ENCODE measurements at regions not wholly inside any gene's neighbourhood (a gene's known extent, or its start where the extent isn't known, plus 50 kb on each side); places are given as distances from the start of the nearest gene placed in this dataset.
A peak's percentile ranks its signal among the peaks of the same experiment; 100 is the strongest.
"Not testable (repeated sequence)": the region's sequence is repeated elsewhere in the genome, so short reads cannot be mapped to it uniquely, and the experiment has no call there.

GRCh38 chrY:12500096-12500495 is 200.9 kb upstream of the USP9Y start:
- Mint-ChIP-seq H3K4me3 (no peak overlapping the region), H3K27ac (no peak overlapping the region), H3K9me3 (no peaks in the 10 kb centered on the region), H3K27me3 (no peaks in the 10 kb centered on the region), H3K36me3 (no peaks in the 10 kb centered on the region), H3K4me1 (ENCODE audit: low read depth in 2 of 2) (no peaks in the 10 kb centered on the region)
- ATAC-seq (no peak), DNase-seq (ENCODE audit: low spot score) (no peak)

GRCh38 chrY:12504028-12504427 is 197.0 kb upstream of the USP9Y start:
- H3K4me1 Mint-ChIP-seq (ENCODE audit: low read depth in 2 of 2); H3K4me3 Mint-ChIP-seq; H3K27ac Mint-ChIP-seq; H3K27me3 Mint-ChIP-seq; H3K36me3 Mint-ChIP-seq; H3K9me3 Mint-ChIP-seq; ATAC-seq; DNase-seq (ENCODE audit: low spot score): not testable (repeated sequence)

GRCh38 chrY:12517338-12517737 is 183.7 kb upstream of the USP9Y start:
- Mint-ChIP-seq H3K36me3 (peaks cover 5% of the 10 kb centered on the region), H3K4me1 (ENCODE audit: low read depth in 2 of 2) (no peaks in the 10 kb centered on the region), H3K27me3 (no peaks in the 10 kb centered on the region), H3K27ac (no peak overlapping the region), H3K9me3 (no peaks in the 10 kb centered on the region), H3K4me3 (no peak overlapping the region)
- DNase-seq (ENCODE audit: low spot score) = no peak
- no peak for ATAC-seq

- no peaks in the 10 kb centered on the region for H3K27me3 Mint-ChIP-seq
- no peaks in the 10 kb centered on the region for H3K4me1 Mint-ChIP-seq (ENCODE audit: low read depth in 2 of 2)
- no peak overlapping the region for H3K27ac Mint-ChIP-seq
- peaks cover 5% of the 10 kb centered on the region for H3K36me3 Mint-ChIP-seq
- no peak overlapping the region for H3K4me3 Mint-ChIP-seq
- ATAC-seq = no peak
- H3K9me3 Mint-ChIP-seq = no peaks in the 10 kb centered on the region
- no peak for DNase-seq (ENCODE audit: low spot score)
Observed at GRCh38 chrY:12525206-12525605, 175.8 kb upstream of the USP9Y start.

- DNase-seq (ENCODE audit: low spot score) = no peak
- no peak overlapping the region for H3K4me3 Mint-ChIP-seq
- H3K27me3 Mint-ChIP-seq = no peaks in the 10 kb centered on the region
- no peak overlapping the region for H3K27ac Mint-ChIP-seq
- H3K36me3 Mint-ChIP-seq = peaks cover 1% of the 10 kb centered on the region
- no peak for ATAC-seq
- no peaks in the 10 kb centered on the region for H3K4me1 Mint-ChIP-seq (ENCODE audit: low read depth in 2 of 2)
- H3K9me3 Mint-ChIP-seq = no peaks in the 10 kb centered on the region
Observed at GRCh38 chrY:12526362-12527063, 174.5 kb upstream of the USP9Y start.

- Mint-ChIP-seq H3K4me1 (ENCODE audit: low read depth in 2 of 2) (no peaks in the 10 kb centered on the region), H3K27ac (no peak overlapping the region), H3K27me3 (peaks cover 0 to 9% of the 10 kb centered on the region in 2 donors), H3K9me3 (no peaks in the 10 kb centered on the region), H3K4me3 (peak overlapping the region; percentile 22), H3K36me3 (no peaks in the 10 kb centered on the region)
- ATAC-seq (no peak), DNase-seq (ENCODE audit: low spot score) (no peak)
Observed at GRCh38 chrY:12537226-12537854, 163.7 kb upstream of the USP9Y start.

GRCh38 chrY:12546746-12547420 is 154.1 kb upstream of the USP9Y start:
- Mint-ChIP-seq H3K9me3 (no peaks in the 10 kb centered on the region), H3K27me3 (no peaks in the 10 kb centered on the region), H3K4me1 (ENCODE audit: low read depth in 2 of 2) (peaks cover 0 to 7% of the 10 kb centered on the region in 2 donors), H3K36me3 (no peaks in the 10 kb centered on the region), H3K27ac (no peak overlapping the region), H3K4me3 (no peak overlapping the region)
- no peak for ATAC-seq
- no peak for DNase-seq (ENCODE audit: low spot score)

GRCh38 chrY:12552471-12553283 is 148.4 kb upstream of the USP9Y start:
- Mint-ChIP-seq H3K36me3 (no peaks in the 10 kb centered on the region), H3K9me3 (no peaks in the 10 kb centered on the region), H3K4me3 (peak overlapping the region; percentile 47), H3K27me3 (no peaks in the 10 kb centered on the region), H3K4me1 (ENCODE audit: low read depth in 2 of 2) (peaks cover 0 to 20% of the 10 kb centered on the region in 2 donors), H3K27ac (peak overlapping the region in 1 of 2 donors; percentile 77)
- ATAC-seq = peak in 1 of 2 donors; percentile 86
- no peak for DNase-seq (ENCODE audit: low spot score)

GRCh38 chrY:12553909-12554308 is 147.1 kb upstream of the USP9Y start:
- ATAC-seq (no peak), DNase-seq (ENCODE audit: low spot score) (no peak)
- peaks cover 0 to 20% of the 10 kb centered on the region in 2 donors for H3K4me1 Mint-ChIP-seq (ENCODE audit: low read depth in 2 of 2)
- no peak overlapping the region for H3K4me3 Mint-ChIP-seq
- peaks cover 2% of the 10 kb centered on the region for H3K36me3 Mint-ChIP-seq
- peaks cover 0 to 2% of the 10 kb centered on the region in 2 donors for H3K27me3 Mint-ChIP-seq
- H3K9me3 Mint-ChIP-seq = no peaks in the 10 kb centered on the region
- no peak overlapping the region for H3K27ac Mint-ChIP-seq

GRCh38 chrY:12555005-12555404 is 146.0 kb upstream of the USP9Y start:
- Mint-ChIP-seq H3K27ac (no peak overlapping the region), H3K4me3 (no peak overlapping the region), H3K36me3 (peaks cover 11% of the 10 kb centered on the region), H3K27me3 (peaks cover 0 to 6% of the 10 kb centered on the region in 2 donors), H3K9me3 (no peaks in the 10 kb centered on the region), H3K4me1 (ENCODE audit: low read depth in 2 of 2) (peaks cover 0 to 20% of the 10 kb centered on the region in 2 donors)
- DNase-seq (ENCODE audit: low spot score) = no peak
- ATAC-seq = no peak

GRCh38 chrY:12559007-12559406 is 142.0 kb upstream of the USP9Y start:
- H3K27me3 Mint-ChIP-seq = peaks cover 0 to 15% of the 10 kb centered on the region in 2 donors
- H3K27ac Mint-ChIP-seq = no peak overlapping the region
- no peaks in the 10 kb centered on the region for H3K4me1 Mint-ChIP-seq (ENCODE audit: low read depth in 2 of 2)
- H3K9me3 Mint-ChIP-seq = no peaks in the 10 kb centered on the region
- no peak overlapping the region for H3K4me3 Mint-ChIP-seq
- H3K36me3 Mint-ChIP-seq = peaks cover 40% of the 10 kb centered on the region
- DNase-seq (ENCODE audit: low spot score) (no peak), ATAC-seq (no peak)

- H3K9me3 Mint-ChIP-seq = no peaks in the 10 kb centered on the region
- H3K27ac Mint-ChIP-seq = no peak overlapping the region
- no peak overlapping the region for H3K4me3 Mint-ChIP-seq
- DNase-seq (ENCODE audit: low spot score) = no peak
- peaks cover 12% of the 10 kb centered on the region for H3K36me3 Mint-ChIP-seq
- H3K4me1 Mint-ChIP-seq (ENCODE audit: low read depth in 2 of 2) = no peaks in the 10 kb centered on the region
- H3K27me3 Mint-ChIP-seq = peaks cover 0 to 6% of the 10 kb centered on the region in 2 donors
- no peak for ATAC-seq
Observed at GRCh38 chrY:12576278-12576677, 124.8 kb upstream of the USP9Y start.

GRCh38 chrY:12593532-12594216 is 107.4 kb upstream of the USP9Y start:
- H3K27me3 Mint-ChIP-seq = no peaks in the 10 kb centered on the region
- H3K4me1 Mint-ChIP-seq (ENCODE audit: low read depth in 2 of 2) = peaks cover 0 to 40% of the 10 kb centered on the region in 2 donors
- peak overlapping the region in 1 of 2 donors; percentile 35 for H3K27ac Mint-ChIP-seq
- H3K4me3 Mint-ChIP-seq = peak overlapping the region; percentile 30
- H3K9me3 Mint-ChIP-seq = no peaks in the 10 kb centered on the region
- no peak for ATAC-seq
- H3K36me3 Mint-ChIP-seq = peaks cover 6% of the 10 kb centered on the region
- DNase-seq (ENCODE audit: low spot score) = no peak
